ENCODE measurements at regions not wholly inside any gene's neighbourhood (a gene's known extent, or its start where the extent isn't known, plus 50 kb on each side); places are given as distances from the start of the nearest gene placed in this dataset.
A peak's percentile ranks its signal among the peaks of the same experiment; 100 is the strongest.

DNA sequence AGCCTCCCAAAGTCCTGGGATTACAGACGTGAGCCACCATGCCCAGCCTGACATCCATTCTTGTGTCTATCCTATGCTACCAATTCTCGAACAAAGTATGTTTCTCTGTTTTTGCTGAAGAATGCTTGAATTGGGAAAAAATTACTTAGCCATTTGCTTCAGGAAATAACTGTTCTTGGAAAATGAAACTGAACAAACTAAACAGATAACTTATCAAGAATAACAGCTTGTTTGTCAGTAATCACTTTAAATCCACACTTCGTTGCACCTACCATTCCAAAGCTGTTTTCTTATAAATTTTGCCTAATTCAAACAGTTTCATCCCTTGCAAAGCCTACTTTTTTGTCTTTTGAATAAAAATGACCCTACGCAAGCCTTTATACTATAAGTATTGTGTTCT lies 672.9 kb downstream of the SUCLG1 start:
- H3K4me3 ChIP-seq (ENCODE audit: low read depth, low read length), result no peak overlapping the region
- DNase-seq (ENCODE audit: low read depth), result no peak
- TF ChIP-seq, protein P1, sequence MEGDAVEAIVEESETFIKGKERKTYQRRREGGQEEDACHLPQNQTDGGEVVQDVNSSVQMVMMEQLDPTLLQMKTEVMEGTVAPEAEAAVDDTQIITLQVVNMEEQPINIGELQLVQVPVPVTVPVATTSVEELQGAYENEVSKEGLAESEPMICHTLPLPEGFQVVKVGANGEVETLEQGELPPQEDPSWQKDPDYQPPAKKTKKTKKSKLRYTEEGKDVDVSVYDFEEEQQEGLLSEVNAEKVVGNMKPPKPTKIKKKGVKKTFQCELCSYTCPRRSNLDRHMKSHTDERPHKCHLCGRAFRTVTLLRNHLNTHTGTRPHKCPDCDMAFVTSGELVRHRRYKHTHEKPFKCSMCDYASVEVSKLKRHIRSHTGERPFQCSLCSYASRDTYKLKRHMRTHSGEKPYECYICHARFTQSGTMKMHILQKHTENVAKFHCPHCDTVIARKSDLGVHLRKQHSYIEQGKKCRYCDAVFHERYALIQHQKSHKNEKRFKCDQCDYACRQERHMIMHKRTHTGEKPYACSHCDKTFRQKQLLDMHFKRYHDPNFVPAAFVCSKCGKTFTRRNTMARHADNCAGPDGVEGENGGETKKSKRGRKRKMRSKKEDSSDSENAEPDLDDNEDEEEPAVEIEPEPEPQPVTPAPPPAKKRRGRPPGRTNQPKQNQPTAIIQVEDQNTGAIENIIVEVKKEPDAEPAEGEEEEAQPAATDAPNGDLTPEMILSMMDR (IDR thresholded peaks at IDR 0.05; ENCODE audit: control insufficient read depth, extremely low read depth, insufficient read depth), result no peak

DNA sequence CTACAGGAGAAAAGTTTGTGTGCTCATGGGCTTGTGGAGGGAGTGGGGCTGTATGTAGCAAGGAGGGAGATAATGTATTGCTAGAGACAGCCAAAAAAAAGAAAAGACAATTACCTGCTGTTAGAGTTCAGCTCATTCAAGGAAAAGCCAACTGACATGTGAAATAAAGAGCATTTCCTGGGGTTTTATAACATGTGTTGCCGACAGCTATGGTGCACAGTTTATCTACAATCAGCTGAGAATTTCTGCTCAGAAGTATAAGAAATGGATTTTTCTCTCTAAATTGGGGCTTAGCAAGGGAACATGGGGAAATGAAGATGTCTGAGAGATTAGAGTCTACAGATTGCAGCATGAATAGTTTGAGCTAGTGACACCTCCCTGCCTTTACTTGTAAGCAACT lies 674.1 kb downstream of the SUCLG1 start:
- H3K4me3 ChIP-seq (ENCODE audit: low read depth, low read length), result no peak overlapping the region
- TF ChIP-seq, protein P1 (IDR thresholded peaks at IDR 0.05; ENCODE audit: control insufficient read depth, extremely low read depth, insufficient read depth), result no peak
- no peak for DNase-seq (ENCODE audit: low read depth)

DNA sequence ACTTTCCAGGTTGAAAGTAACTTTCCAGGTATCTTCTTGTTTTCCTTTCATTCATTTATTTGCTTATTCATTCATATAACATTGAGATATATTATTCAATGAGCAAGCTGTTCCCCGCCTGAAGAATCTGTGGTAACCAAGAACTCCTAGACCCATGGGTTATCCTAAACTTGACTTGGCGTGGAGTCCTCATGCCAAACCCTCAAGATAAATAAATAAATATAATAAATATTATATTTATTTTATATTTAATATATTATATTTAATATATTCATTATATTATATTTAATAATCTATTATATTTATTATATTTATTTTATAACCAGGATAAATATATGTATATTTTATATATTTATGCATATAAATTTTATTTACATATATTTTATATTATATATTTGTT lies 674.8 kb downstream of the SUCLG1 start:
- TF ChIP-seq, protein P1 (IDR thresholded peaks at IDR 0.05; ENCODE audit: control insufficient read depth, extremely low read depth, insufficient read depth), result no peak
- no peak for DNase-seq (ENCODE audit: low read depth)
- H3K4me3 ChIP-seq (ENCODE audit: low read depth, low read length), result no peak overlapping the region

DNA sequence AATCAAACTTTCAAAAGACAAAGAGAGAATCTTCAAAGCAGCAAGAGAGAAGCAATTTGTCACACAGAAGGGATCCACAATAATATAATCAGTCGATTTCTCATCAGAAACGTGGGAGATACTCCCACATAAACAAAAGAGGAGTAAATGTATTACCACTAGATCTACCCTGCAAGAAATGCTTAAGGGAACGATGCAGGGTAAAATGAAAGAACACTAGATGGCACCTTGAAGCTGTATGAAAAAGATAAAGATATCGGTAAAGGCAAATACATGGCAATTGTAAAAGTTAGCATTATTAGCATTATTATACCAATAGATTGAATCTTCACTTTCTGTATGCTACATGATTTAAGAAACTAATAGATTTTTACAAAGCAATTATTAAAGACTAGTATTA lies 677.0 kb downstream of the SUCLG1 start:
- no peak overlapping the region for H3K4me3 ChIP-seq (ENCODE audit: low read depth, low read length)
- no peak for DNase-seq (ENCODE audit: low read depth)
- TF ChIP-seq, protein P1 (IDR thresholded peaks at IDR 0.05; ENCODE audit: control insufficient read depth, extremely low read depth, insufficient read depth), result peak; percentile 34

DNA sequence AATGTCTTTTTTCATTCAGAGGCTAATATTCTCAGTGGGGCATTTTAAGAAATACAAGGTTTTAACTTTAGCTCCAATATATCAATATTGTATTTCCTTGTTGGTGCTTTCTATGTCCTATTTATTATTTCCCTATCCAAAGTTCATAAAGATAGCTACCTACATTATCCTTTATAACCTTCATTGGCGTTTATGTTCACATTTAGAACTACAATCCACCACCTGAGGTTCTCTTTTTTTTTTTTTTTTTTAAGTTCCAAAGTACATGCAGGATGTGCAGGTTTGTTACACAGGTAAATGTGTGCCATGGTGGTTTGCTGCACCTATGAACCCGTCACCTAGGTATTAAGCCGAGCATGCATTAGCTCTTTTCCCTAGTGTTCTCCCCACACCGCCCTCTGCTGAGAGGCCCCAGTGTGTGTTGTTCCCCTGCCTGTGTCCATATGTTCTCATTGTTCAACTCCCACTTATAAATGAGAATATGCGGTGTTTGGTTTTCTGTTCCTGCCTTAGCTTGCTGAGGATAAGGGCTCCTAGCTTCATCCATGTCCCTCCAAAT lies 694.6 kb downstream of the SUCLG1 start:
- TF ChIP-seq, protein P1 (IDR thresholded peaks at IDR 0.05; ENCODE audit: control insufficient read depth, extremely low read depth, insufficient read depth), result no peak
- no peak overlapping the region for H3K4me3 ChIP-seq (ENCODE audit: low read depth, low read length)
- DNase-seq (ENCODE audit: low read depth), result no peak

DNA sequence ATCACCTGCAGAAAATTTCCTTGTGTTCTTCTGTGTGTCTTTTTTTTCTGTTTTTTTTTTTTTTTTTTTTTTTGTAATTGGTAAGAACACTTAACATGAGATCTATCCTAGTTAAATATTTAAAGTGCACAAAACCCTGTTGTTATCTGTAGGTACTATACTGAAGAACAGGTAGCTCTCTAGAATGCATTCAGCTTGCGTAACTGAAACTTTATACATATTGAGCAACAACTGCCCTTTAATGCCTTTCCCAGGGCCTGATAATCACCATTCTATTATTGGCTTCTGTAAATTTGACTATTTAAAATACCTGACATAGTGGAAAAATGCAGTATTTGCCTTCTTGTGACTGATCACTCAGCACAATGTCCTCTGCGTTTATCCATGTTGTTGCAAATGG lies 701.8 kb downstream of the SUCLG1 start:
- no peak for DNase-seq (ENCODE audit: low read depth)
- TF ChIP-seq, protein P1 (IDR thresholded peaks at IDR 0.05; ENCODE audit: control insufficient read depth, extremely low read depth, insufficient read depth), result no peak
- H3K4me3 ChIP-seq (ENCODE audit: low read depth, low read length), result no peak overlapping the region

DNA sequence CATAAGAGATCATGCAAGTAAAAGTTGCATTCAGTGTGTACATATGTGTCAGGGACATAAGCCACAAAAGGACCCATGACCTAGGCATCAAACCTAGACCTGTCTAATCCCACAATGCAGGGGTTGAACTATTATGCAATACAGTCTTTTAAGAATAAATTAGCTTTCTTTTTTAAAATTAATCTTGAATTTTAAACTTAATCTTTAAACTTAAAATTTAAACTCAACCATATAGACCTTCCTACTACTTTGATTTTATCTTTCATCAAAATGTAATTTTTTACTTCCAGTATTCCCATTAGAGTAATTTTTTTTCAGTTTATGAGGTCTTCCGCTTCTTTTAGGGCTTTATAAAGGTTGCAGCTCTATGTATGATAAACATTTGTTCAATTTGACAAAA lies 702.9 kb downstream of the SUCLG1 start:
- H3K4me3 ChIP-seq (ENCODE audit: low read depth, low read length), result no peak overlapping the region
- no peak for DNase-seq (ENCODE audit: low read depth)
- TF ChIP-seq, protein P1 (IDR thresholded peaks at IDR 0.05; ENCODE audit: control insufficient read depth, extremely low read depth, insufficient read depth), result no peak
